A673 (cell line): ENCODE measurements at regions not wholly inside any gene's neighbourhood (a gene's known extent, or its start where the extent isn't known, plus 50 kb on each side); places are given as distances from the start of the nearest gene placed in this dataset.

Source experiments
- BruUV-seq: library from RNA; stranded (reverse); fragments of 400-500 nt; replicated peaks from 2 replicates; lab custom pipeline; 2021; lab: Mats Ljungman, UMichigan
- CTCF ChIA-PET: fragments of 300-600 bp; sonication (Branson Sonifier 250); formaldehyde crosslinking; loops from one replicate; lab custom pipeline; 2022; ENCODE audit warnings: antibody characterized with exemption; lab: Charles Lee
- POLR2A ChIA-PET: fragments of 300-600 bp; sonication (Branson Sonifier 250); formaldehyde crosslinking; loops from one replicate; lab custom pipeline; 2022; ENCODE audit warnings: antibody characterized with exemption; ENCODE audit not compliant: low non-redundant PET; lab: Charles Lee
- DNase-seq: peaks from one replicate; pipeline ENCODE4 v3.0.0-alpha.2; 2015; ENCODE audit warnings: low spot score
- H3K27ac ChIP-seq: fragments of 200-600 bp; sonication (generic); 2 replicates; pipeline ENCODE4 v1.5.1; 2016; ENCODE audit warnings: mixed run types, low read depth, mild to moderate bottlenecking, mixed read lengths, antibody characterized with exemption, low read length; ENCODE audit not compliant: poor library complexity, severe bottlenecking
- H3K27me3 ChIP-seq: fragments of 200-600 bp; sonication (generic); replicated peaks from 2 replicates; pipeline ENCODE4 v1.6.1; 2017; ENCODE audit warnings: mixed run types, low read depth, mild to moderate bottlenecking, mixed read lengths, antibody characterized with exemption, low read length; ENCODE audit not compliant: insufficient read depth, poor library complexity
- H3K36me3 ChIP-seq: fragments of 200-600 bp; sonication (generic); 2 replicates; pipeline ENCODE4 v1.6.1; 2016; ENCODE audit warnings: mixed run types, mild to moderate bottlenecking, mixed read lengths, antibody characterized with exemption, low read length; ENCODE audit not compliant: insufficient read depth, poor library complexity, severe bottlenecking
- H3K4me1 ChIP-seq: fragments of 200-600 bp; sonication (generic); 2 replicates; pipeline ENCODE4 v1.6.1; 2017; ENCODE audit warnings: mixed run types, mild to moderate bottlenecking, mixed read lengths, antibody characterized with exemption, low read length; ENCODE audit not compliant: insufficient read depth, poor library complexity, severe bottlenecking
- H3K4me3 ChIP-seq: fragments of 200-600 bp; sonication (generic); 2 replicates; pipeline ENCODE4 v1.5.1; 2016; ENCODE audit warnings: low read depth, mixed run types, mild to moderate bottlenecking, mixed read lengths, low read length; ENCODE audit not compliant: poor library complexity, severe bottlenecking
- H3K9me3 ChIP-seq: fragments of 200-600 bp; sonication (generic); 2 replicates; pipeline ENCODE4 v1.6.1; 2016; ENCODE audit warnings: mixed run types, low read depth, mild to moderate bottlenecking, mixed read lengths, antibody characterized with exemption, low read length; ENCODE audit not compliant: poor library complexity, severe bottlenecking
- EZH2 ChIP-seq: fragments of 200-600 bp; sonication (generic); IDR thresholded peaks from 2 replicates; pipeline ENCODE4 v1.6.1; 2017; ENCODE audit warnings: borderline replicate concordance, low read depth, mild to moderate bottlenecking, mixed read lengths, antibody characterized with exemption, low read length; ENCODE audit not compliant: poor library complexity, severe bottlenecking
- intact Hi-C: fragments of 100-400 bp; cut with micrococcal nuclease; formaldehyde crosslinking; loops from one replicate; pipeline ENCODE4 v1.10.0; 2022; ENCODE audit not compliant: unreplicated experiment
- TF ChIP-seq, protein P1 (sequence below): fragments of 300-800, 200-600 bp; sonication (generic); conservative IDR thresholded peaks from 2 replicates; pipeline ENCODE4 v1.5.1; 2017; ENCODE audit warnings: low read depth, mild to moderate bottlenecking, antibody characterized with exemption, low read length, moderate library complexity, mixed read lengths

DNA sequence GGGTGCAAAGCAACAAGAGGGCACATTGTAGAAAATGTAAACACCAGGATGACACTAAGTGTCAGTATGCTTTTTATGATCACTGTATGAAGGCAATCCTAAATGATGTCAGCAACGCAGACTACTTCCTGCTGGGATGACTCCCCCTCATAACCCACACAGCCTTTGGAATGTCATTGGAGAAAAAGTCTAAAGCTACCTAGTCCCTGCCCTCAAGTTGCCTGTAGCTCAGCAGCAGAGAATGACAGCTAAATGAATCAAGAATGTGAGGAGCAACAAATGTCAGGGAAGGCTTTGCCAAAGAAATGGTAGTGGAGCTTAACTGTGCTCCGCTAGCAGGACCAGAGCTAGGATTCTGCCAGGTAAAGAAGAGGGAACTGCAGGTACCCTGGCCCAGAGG, 555.6 kb downstream of the CD83 start:
- intact Hi-C loops, result no loop called here
- DNase-seq, result no peak
- Histone ChIP-seq H3K9me3 (no peaks in the 10 kb centered on the region), H3K27me3 (no peaks in the 10 kb centered on the region), H3K4me3 (no peak overlapping the region), H3K36me3 (no peaks in the 10 kb centered on the region), H3K27ac (no peak overlapping the region), H3K4me1 (peaks cover 17% of the 10 kb centered on the region)
- ChIA-PET CTCF (no interaction called here), POLR2A (no interaction called here)
- BruUV-seq, result no TSS peak
- TF ChIP-seq EZH2, result no peak
- TF ChIP-seq, protein P1, sequence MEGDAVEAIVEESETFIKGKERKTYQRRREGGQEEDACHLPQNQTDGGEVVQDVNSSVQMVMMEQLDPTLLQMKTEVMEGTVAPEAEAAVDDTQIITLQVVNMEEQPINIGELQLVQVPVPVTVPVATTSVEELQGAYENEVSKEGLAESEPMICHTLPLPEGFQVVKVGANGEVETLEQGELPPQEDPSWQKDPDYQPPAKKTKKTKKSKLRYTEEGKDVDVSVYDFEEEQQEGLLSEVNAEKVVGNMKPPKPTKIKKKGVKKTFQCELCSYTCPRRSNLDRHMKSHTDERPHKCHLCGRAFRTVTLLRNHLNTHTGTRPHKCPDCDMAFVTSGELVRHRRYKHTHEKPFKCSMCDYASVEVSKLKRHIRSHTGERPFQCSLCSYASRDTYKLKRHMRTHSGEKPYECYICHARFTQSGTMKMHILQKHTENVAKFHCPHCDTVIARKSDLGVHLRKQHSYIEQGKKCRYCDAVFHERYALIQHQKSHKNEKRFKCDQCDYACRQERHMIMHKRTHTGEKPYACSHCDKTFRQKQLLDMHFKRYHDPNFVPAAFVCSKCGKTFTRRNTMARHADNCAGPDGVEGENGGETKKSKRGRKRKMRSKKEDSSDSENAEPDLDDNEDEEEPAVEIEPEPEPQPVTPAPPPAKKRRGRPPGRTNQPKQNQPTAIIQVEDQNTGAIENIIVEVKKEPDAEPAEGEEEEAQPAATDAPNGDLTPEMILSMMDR, result no peak

GRCh38 chr6:14674458-14674857, 556.9 kb downstream of the CD83 start:
- no TSS peak for BruUV-seq
- POLR2A ChIA-PET, result no interaction called here

DNA sequence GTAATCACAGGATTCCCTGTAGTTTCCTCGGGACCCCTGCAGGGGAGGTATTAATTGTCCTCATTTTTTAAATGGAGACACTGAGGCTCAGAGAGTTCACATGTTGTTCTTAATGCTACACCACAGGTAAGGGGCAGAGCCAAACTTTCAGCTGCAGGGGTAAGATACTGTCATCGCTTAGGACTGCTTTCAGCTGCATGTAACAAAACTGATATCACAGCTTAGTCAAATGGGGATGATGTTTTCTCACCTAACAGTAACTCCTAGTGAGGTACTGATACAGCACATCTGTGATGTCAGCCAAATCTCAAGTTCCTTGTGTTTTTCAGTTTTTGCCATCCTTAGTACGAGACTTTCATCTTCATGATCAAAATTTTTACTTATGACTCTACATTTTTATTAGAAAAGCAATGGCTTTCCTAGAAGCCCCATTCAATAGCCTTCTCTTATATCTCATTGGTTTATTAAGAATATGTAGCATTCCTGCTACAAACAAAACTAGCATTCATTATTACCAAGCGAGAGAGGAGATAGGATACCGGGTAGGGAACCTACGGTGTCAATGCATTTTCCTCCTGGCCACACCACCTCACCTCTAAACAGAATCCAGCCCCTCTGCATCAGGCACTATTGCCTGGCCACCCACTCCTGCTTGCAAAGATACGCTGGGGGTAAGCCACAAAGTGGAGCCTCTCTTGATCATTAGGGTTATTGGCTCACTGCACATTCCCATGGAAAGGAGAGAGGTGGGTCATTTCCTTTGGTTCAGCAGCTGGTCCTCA, 557.5 kb downstream of the CD83 start:
- ChIA-PET CTCF (no interaction called here), POLR2A (no interaction called here)
- Histone ChIP-seq H3K4me3 (no peak overlapping the region), H3K27ac (no peak overlapping the region), H3K9me3 (no peaks in the 10 kb centered on the region), H3K4me1 (peaks cover 17% of the 10 kb centered on the region), H3K27me3 (no peaks in the 10 kb centered on the region), H3K36me3 (no peaks in the 10 kb centered on the region)
- BruUV-seq, result no TSS peak
- no peak for DNase-seq
- TF ChIP-seq EZH2, result no peak
- TF ChIP-seq, protein P1, result no peak
- intact Hi-C loops, result no loop called here

More at GRCh38 chr6:14674458-14674857, 556.9 kb downstream of the CD83 start:
- CTCF ChIA-PET, result no interaction called here
- Histone ChIP-seq H3K4me3 (no peak overlapping the region), H3K27me3 (no peaks in the 10 kb centered on the region), H3K9me3 (no peaks in the 10 kb centered on the region), H3K27ac (no peak overlapping the region), H3K36me3 (no peaks in the 10 kb centered on the region), H3K4me1 (peaks cover 17% of the 10 kb centered on the region)
- no peak for TF ChIP-seq EZH2
- TF ChIP-seq, protein P1, result no peak
- intact Hi-C loops, result no loop called here
- DNase-seq, result no peak
